Keratinocyte (primary cell): ENCODE measurements at regions not wholly inside any gene's neighbourhood (a gene's known extent, or its start where the extent isn't known, plus 50 kb on each side); places are given as distances from the start of the nearest gene placed in this dataset.

ENCODE experiments used
- EZH2 ChIP-seq: IDR thresholded peaks from one replicate; pipeline ENCODE4 v1.6.1; 2012; ENCODE audit warnings: inconsistent platforms, mild to moderate bottlenecking, low read length, moderate library complexity
- TF ChIP-seq, protein P1 (sequence below), 3 experiments: IDR thresholded peaks in 1 of 3; conservative IDR thresholded peaks in 1 of 3; optimal IDR thresholded peaks in 1 of 3; 2 replicates in 2 of 3; 3 replicates in 1 of 3; pipeline versions ENCODE3 to v1.5.1; 2011; ENCODE audit warnings: low read length in 3 of 3, mild to moderate bottlenecking in 3 of 3, moderate library complexity in 2 of 3, control low read depth in 1 of 3, inconsistent platforms in 1 of 3; ENCODE audit not compliant: insufficient read depth in 2 of 3; ENCODE audit errors: extremely low read depth in 1 of 3

DNA sequence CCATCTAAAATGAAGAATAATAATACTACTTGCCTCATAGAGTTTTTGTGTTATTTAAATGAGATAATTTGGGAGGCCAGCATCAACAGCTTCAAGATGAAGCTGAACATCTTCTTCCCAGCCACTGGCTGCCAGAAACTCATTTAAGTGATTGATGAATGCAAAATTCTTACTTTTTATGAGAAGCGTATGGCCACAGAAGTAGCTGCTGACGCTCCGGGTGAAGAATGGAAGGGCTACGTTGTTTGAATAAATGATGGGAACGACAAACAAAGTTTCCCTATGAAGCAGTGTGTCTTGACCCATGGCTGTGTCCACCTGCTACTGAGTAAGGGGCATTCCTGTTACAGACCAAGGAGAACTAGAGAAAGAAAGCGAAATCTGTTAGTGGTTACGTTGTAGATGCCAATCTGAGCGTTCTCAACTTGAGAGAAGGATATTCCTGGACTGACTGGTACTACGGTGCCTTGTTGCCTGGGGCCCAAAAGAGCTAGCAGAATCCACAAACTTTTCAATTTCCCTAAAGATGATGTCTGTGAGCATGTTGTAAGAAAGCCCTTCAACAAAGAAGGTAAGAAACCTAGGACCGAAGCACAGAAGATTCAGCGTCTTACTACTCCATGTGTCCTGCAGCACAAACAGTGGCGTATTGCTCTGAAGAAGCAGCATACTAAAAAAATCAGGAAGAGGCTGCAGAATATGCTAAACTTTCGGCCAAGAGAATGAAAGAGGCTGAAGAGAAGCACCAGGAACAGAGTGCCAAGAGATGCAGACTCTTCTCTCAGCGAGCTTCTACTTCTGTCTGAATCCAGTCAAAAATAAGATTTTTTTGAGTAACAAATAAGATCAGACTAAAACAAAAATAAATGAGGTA is 100.0 kb upstream of the LRIG3 start:
- TF ChIP-seq, protein P1, sequence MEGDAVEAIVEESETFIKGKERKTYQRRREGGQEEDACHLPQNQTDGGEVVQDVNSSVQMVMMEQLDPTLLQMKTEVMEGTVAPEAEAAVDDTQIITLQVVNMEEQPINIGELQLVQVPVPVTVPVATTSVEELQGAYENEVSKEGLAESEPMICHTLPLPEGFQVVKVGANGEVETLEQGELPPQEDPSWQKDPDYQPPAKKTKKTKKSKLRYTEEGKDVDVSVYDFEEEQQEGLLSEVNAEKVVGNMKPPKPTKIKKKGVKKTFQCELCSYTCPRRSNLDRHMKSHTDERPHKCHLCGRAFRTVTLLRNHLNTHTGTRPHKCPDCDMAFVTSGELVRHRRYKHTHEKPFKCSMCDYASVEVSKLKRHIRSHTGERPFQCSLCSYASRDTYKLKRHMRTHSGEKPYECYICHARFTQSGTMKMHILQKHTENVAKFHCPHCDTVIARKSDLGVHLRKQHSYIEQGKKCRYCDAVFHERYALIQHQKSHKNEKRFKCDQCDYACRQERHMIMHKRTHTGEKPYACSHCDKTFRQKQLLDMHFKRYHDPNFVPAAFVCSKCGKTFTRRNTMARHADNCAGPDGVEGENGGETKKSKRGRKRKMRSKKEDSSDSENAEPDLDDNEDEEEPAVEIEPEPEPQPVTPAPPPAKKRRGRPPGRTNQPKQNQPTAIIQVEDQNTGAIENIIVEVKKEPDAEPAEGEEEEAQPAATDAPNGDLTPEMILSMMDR (optimal IDR thresholded peaks at IDR 0.05 in 1 of 3, IDR thresholded peaks at IDR 0.05 in 1 of 3, conservative IDR thresholded peaks at IDR 0.05 in 1 of 3; ENCODE audit: extremely low read depth in 1 of 3, insufficient read depth in 2 of 3, low read length in 3 of 3) = no peak
- TF ChIP-seq EZH2 = no peak
